ENCODE measurements at regions not wholly inside any gene's neighbourhood (a gene's known extent, or its start where the extent isn't known, plus 50 kb on each side); places are given as distances from the start of the nearest gene placed in this dataset.
A peak's percentile ranks its signal among the peaks of the same experiment; 100 is the strongest.

- Histone ChIP-seq H3K36me3 (ENCODE audit: insufficient read depth in 1 of 2, low read depth in 1 of 2) (no peaks in the 10 kb centered on the region), H3K4me1 (no peaks in the 10 kb centered on the region), H3K9me3 (no peaks in the 10 kb centered on the region), H3K4me3 (no peak overlapping the region), H3K27me3 (ENCODE audit: insufficient read depth in 3 of 3, low read length in 2 of 3) (no peaks in the 10 kb centered on the region), H3K27ac (no peak overlapping the region)
- intact Hi-C loops (cut with DNase I) = no loop called here
- TF ChIP-seq CTCF (IDR thresholded peaks at IDR 0.05) = no peak
- no peak for DNase-seq
- 20 to 30% (median 25%) methylated on average over 1 of the region's 1 CpG for WGBS, 3 donors
- no peak for ATAC-seq
These were observed 1155.5 kb upstream of the PABPC4L start for GRCh38 chr4:135357091-135357490.

- WGBS, 3 donors = 76 to 89% (median 77%) methylated on average over 1 of the region's 1 CpG
- Histone ChIP-seq H3K4me3 (no peak overlapping the region), H3K36me3 (ENCODE audit: insufficient read depth in 1 of 2, low read depth in 1 of 2) (no peaks in the 10 kb centered on the region), H3K27ac (no peak overlapping the region), H3K9me3 (no peaks in the 10 kb centered on the region), H3K27me3 (ENCODE audit: insufficient read depth in 3 of 3, low read length in 2 of 3) (no peaks in the 10 kb centered on the region), H3K4me1 (no peaks in the 10 kb centered on the region)
- no peak for DNase-seq
- no peak for ATAC-seq
- TF ChIP-seq CTCF (IDR thresholded peaks at IDR 0.05) = no peak
- intact Hi-C loops (cut with DNase I) = no loop called here
These were observed 1153.3 kb upstream of the PABPC4L start for GRCh38 chr4:135354876-135355275.

- H3K36me3 ChIP-seq (ENCODE audit: insufficient read depth in 1 of 2, low read depth in 1 of 2) = no peaks in the 10 kb centered on the region
- H3K4me1 ChIP-seq = no peaks in the 10 kb centered on the region
- intact Hi-C loops (cut with DNase I) = no loop called here
- ATAC-seq (no peak), DNase-seq (no peak)
- no peaks in the 10 kb centered on the region for H3K9me3 ChIP-seq
- no peaks in the 10 kb centered on the region for H3K27me3 ChIP-seq (ENCODE audit: insufficient read depth in 3 of 3, low read length in 2 of 3)
- no peak for TF ChIP-seq CTCF (IDR thresholded peaks at IDR 0.05)
- 71 to 84% (median 81%) methylated on average over 3 of the region's 3 CpGs for WGBS, 3 donors
- no peak overlapping the region for H3K27ac ChIP-seq
- no peak overlapping the region for H3K4me3 ChIP-seq
These were observed 1151.4 kb upstream of the PABPC4L start for GRCh38 chr4:135353008-135353407.

GRCh38 chr4:135344492-135344891 is 1142.9 kb upstream of the PABPC4L start:
- Histone ChIP-seq H3K9me3 (no peaks in the 10 kb centered on the region), H3K27ac (no peak overlapping the region), H3K4me1 (no peaks in the 10 kb centered on the region), H3K27me3 (ENCODE audit: insufficient read depth in 3 of 3, low read length in 2 of 3) (no peaks in the 10 kb centered on the region), H3K36me3 (ENCODE audit: insufficient read depth in 1 of 2, low read depth in 1 of 2) (no peaks in the 10 kb centered on the region), H3K4me3 (no peak overlapping the region)
- peak in 1 of 2 donors; percentile 11 for DNase-seq
- 91 to 94% (median 91%) methylated on average over 2 of the region's 2 CpGs for WGBS, 3 donors
- intact Hi-C loops (cut with DNase I) = no loop called here
- ATAC-seq = no peak
- no peak for TF ChIP-seq CTCF (IDR thresholded peaks at IDR 0.05)

GRCh38 chr4:135338181-135338580 is 1136.6 kb upstream of the PABPC4L start:
- DNase-seq = no peak
- no peak for TF ChIP-seq CTCF (IDR thresholded peaks at IDR 0.05)
- no peak overlapping the region for H3K27ac ChIP-seq
- H3K4me1 ChIP-seq = no peaks in the 10 kb centered on the region
- H3K4me3 ChIP-seq = no peak overlapping the region
- H3K36me3 ChIP-seq (ENCODE audit: insufficient read depth in 1 of 2, low read depth in 1 of 2) = no peaks in the 10 kb centered on the region
- no peaks in the 10 kb centered on the region for H3K9me3 ChIP-seq
- no peak for ATAC-seq
- intact Hi-C loops (cut with DNase I) = no loop called here
- no peaks in the 10 kb centered on the region for H3K27me3 ChIP-seq (ENCODE audit: insufficient read depth in 3 of 3, low read length in 2 of 3)
